Kidney epithelial cell (primary cell): ENCODE measurements at regions not wholly inside any gene's neighbourhood (a gene's known extent, or its start where the extent isn't known, plus 50 kb on each side); places are given as distances from the start of the nearest gene placed in this dataset.

Source experiments
- DNase-seq: peaks from one replicate; pipeline ENCODE4 v3.0.0-alpha.2; 2010; ENCODE audit warnings: low read depth
- H3K27me3 ChIP-seq: 2 replicates; pipeline ENCODE4 v1.6.0; 2011; ENCODE audit warnings: low read length; ENCODE audit not compliant: control insufficient read depth, insufficient read depth
- H3K36me3 ChIP-seq: 2 replicates; pipeline ENCODE4 v1.5.1; 2011; ENCODE audit warnings: low read length; ENCODE audit not compliant: control insufficient read depth, insufficient read depth
- H3K4me3 ChIP-seq: 2 replicates; pipeline ENCODE4 v1.5.1; 2011; ENCODE audit warnings: low read depth, mild to moderate bottlenecking, control low read depth, low read length
- TF ChIP-seq, protein P1 (sequence below): IDR thresholded peaks from 2 replicates; pipeline ENCODE4 v1.5.1; 2011; ENCODE audit warnings: mild to moderate bottlenecking, moderate library complexity, low read length, control low read depth, inconsistent platforms; ENCODE audit not compliant: insufficient read depth, poor library complexity, severe bottlenecking

DNA sequence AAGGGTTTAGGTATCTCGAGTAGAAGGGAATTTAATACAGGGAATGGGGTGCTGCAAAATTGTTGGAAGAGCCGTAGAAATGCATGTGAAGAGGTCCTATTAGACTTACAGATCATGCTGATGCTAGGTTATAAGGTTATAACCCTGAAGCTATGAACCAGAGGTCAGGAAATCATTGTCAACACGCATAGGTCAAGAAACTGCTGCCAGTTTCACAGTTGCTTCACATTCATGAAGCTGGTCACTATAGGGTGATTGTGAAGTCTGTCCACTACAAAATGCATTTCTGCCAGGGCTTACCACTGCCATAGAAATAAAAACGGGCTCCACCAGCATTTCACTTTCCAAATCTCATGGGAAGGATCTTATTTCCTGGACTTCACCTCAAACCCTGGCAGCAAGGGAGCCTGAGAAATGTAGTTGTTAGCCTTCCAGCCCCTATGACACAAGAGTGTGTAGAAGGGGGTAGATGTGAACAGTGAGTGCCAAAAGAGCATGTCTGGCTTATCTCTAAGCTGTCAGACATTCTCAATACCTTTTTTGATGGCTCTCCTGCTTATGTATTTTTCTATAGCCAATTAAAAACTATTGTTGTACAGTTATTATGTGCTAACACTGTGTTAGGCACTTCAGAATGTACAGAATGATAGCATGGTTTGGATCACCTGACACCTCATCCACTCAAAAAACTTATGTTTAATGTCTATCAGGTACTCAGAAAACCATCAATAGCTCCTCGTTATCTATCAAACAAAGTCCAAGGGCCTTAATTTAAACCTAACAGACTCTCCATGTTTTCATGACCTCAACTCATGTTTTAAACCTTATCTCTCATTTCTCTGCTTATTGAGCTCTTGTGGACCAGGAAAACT lies 148.3 kb upstream of the TSC22D2 start:
- Histone ChIP-seq H3K4me3 (no peak overlapping the region), H3K36me3 (no peaks in the 10 kb centered on the region), H3K27me3 (no peaks in the 10 kb centered on the region)
- no peak for DNase-seq
- TF ChIP-seq, protein P1, sequence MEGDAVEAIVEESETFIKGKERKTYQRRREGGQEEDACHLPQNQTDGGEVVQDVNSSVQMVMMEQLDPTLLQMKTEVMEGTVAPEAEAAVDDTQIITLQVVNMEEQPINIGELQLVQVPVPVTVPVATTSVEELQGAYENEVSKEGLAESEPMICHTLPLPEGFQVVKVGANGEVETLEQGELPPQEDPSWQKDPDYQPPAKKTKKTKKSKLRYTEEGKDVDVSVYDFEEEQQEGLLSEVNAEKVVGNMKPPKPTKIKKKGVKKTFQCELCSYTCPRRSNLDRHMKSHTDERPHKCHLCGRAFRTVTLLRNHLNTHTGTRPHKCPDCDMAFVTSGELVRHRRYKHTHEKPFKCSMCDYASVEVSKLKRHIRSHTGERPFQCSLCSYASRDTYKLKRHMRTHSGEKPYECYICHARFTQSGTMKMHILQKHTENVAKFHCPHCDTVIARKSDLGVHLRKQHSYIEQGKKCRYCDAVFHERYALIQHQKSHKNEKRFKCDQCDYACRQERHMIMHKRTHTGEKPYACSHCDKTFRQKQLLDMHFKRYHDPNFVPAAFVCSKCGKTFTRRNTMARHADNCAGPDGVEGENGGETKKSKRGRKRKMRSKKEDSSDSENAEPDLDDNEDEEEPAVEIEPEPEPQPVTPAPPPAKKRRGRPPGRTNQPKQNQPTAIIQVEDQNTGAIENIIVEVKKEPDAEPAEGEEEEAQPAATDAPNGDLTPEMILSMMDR, result no peak

DNA sequence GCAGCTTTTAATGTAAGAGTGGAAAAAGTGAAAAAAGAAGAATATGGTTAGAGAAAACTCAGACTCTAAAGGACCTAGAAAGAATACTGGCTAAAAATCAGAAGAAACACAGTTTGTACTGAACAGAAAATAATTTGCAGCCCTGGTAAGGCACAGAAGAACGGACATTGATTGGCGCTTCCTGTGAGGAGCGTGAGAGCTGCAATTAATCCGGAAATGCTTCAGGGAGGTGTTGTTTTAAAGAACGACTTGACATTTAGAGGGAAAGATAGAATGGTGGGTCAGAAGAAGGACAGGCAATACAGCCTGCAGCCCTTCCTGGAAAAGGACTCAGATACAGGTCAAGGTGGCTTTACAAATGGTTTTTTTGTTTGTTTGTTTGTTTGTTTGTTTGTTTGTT lies 151.3 kb upstream of the TSC22D2 start:
- Histone ChIP-seq H3K4me3 (no peak overlapping the region), H3K27me3 (no peaks in the 10 kb centered on the region), H3K36me3 (no peaks in the 10 kb centered on the region)
- TF ChIP-seq, protein P1, result no peak
- no peak for DNase-seq

DNA sequence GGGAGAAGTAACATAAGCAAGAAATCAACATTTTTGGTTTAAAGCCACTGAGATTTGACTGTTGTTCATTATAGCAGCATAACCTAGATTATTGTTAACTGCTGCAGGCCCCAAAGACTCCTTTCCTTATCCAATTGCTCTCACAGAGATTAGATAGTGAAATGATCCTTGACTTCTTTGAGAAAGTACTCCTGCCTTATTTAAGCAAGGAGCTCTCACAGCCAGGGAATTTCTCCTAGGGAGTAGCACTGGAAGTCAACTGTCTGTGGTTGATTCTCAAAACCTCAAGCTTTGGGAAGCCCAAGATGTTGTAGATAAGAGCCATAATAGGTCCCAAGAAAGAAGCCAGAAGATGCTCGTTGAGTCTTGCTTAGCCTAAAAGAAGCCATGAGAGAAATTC lies 151.8 kb upstream of the TSC22D2 start:
- no peak for DNase-seq
- Histone ChIP-seq H3K36me3 (no peaks in the 10 kb centered on the region), H3K27me3 (no peaks in the 10 kb centered on the region), H3K4me3 (no peak overlapping the region)
- TF ChIP-seq, protein P1, result no peak

DNA sequence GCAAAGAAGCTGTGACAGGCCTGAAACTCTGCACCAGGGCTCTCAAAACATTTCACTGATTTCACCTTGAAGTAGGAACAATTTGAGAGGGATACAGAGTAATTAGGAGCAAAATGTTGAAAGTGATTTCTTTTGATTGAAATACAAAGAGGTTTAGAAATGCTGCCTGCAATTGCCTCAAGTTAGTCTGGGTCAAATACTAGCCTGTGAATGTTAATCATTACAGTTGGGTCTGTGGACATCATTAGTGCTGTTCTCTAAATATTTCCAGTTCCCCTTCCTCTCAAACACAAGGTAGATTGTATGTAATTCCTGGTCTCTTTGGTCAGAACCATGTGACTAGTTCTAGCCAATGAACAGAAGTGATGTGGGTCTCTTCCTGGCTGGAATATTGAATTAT lies 152.3 kb upstream of the TSC22D2 start:
- no peaks in the 10 kb centered on the region for H3K27me3 ChIP-seq
- no peak overlapping the region for H3K4me3 ChIP-seq
- TF ChIP-seq, protein P1, result no peak
- no peak for DNase-seq
- H3K36me3 ChIP-seq, result no peaks in the 10 kb centered on the region

DNA sequence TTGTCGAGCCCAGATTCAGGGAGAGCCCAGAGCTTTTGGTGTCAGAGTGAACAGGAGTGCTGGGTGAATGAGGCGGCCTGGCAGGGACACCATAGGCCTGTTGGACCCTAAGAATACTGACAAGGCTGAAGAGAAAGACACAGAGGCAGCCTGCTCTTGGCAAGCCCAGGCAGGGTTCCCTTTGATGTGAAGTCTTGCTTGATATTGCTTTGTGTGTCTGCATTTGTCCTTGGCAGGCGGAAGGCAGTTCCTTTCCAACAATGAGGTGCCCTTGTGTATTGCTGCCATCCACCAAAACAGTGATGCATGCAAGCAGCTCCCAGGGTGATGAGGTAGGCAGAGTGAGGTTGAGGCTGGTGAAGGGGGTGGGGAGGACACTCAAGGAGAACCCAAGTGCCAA lies 152.7 kb upstream of the TSC22D2 start:
- H3K36me3 ChIP-seq, result no peaks in the 10 kb centered on the region
- no peak overlapping the region for H3K4me3 ChIP-seq
- no peaks in the 10 kb centered on the region for H3K27me3 ChIP-seq
- no peak for DNase-seq
- TF ChIP-seq, protein P1, result no peak

DNA sequence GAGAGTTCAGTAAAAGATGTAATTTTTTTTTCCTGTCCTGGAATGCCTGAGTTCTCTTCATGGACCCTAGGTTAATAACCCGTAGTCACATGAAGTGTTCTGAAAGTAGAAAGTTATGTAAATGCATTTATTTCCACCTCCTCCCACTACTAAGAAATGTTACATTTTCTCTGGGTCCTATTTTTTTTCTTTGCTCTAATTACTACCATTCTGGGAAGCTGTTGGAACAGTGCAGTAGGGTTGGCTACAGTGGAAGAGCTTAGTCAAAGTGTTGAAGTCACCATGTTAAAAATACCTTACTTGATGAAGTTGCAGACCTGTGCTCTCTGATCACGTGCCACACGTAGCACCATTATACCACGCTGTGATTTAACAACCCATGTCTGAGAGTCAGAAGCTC lies 153.8 kb upstream of the TSC22D2 start:
- no peak overlapping the region for H3K4me3 ChIP-seq
- TF ChIP-seq, protein P1, result no peak
- no peak for DNase-seq

More for the DNA sequence above, 153.8 kb upstream of the TSC22D2 start:
- Histone ChIP-seq H3K36me3 (no peaks in the 10 kb centered on the region), H3K27me3 (no peaks in the 10 kb centered on the region)
